Ovary (tissue), 7 donors: ENCODE measurements at regions not wholly inside any gene's neighbourhood (a gene's known extent, or its start where the extent isn't known, plus 50 kb on each side); places are given as distances from the start of the nearest gene placed in this dataset.

Source experiments
- DNase-seq, 5 donors: peaks; one replicate each; pipeline ENCODE4 v3.0.0-alpha.2; 2019 to 2020
- H3K27ac ChIP-seq, 2 donors: fragments of 200-600 bp; one replicate each; pipeline versions ENCODE4 v1.5.1 to v1.8.0; 2019 to 2022
- H3K27me3 ChIP-seq: fragments of 200-600 bp; one replicate; pipeline ENCODE4 v1.8.0; 2022
- H3K36me3 ChIP-seq: fragments of 200-600 bp; sonication (generic); one replicate; pipeline ENCODE4 v1.5.1; 2019
- H3K4me1 ChIP-seq: one replicate; pipeline ENCODE4 v1.8.1; 2013; ENCODE audit warnings: mild to moderate bottlenecking, moderate library complexity; ENCODE audit not compliant: insufficient read depth
- H3K4me3 ChIP-seq: fragments of 200-600 bp; sonication (generic); one replicate; pipeline ENCODE4 v1.5.1; 2017
- H3K9me3 ChIP-seq, 2 donors: fragments of 200-600 bp in 1 of 2; sonication (generic) in 1 of 2; one replicate each; pipeline versions ENCODE4 v1.5.1 to v1.8.1; 2013 to 2019; ENCODE audit warnings: mild to moderate bottlenecking in 1 of 2, moderate library complexity in 1 of 2
- EP300 ChIP-seq: sonication (generic); formaldehyde crosslinking; IDR thresholded peaks from one replicate; pipeline ENCODE4 v1.6.1; 2017; ENCODE audit warnings: antibody characterized with exemption
- POLR2A ChIP-seq: fragments of 450-650 bp; IDR thresholded peaks from one replicate; pipeline ENCODE4 v1.6.1; 2017; ENCODE audit warnings: antibody characterized with exemption, mild to moderate bottlenecking, moderate library complexity
- WGBS, 3 donors: extraction: QIAGEN DNeasy Blood & Tissue Kit in 1 of 3; methylation state at CpG; one replicate each; pipeline versions ENCODE4 v1.1.5 to v1.1.7; 2013 to 2017; 5-methylcytosine and 5-hydroxymethylcytosine counted together
- intact Hi-C, 4 donors: fragments of 100-400 bp; cut with DNase I; formaldehyde crosslinking; loops; one replicate each; pipeline versions ENCODE4 v1.11.0 to v1.15.1; 2022 to 2023
- TF ChIP-seq, protein P1 (sequence below), 3 donors: fragments of 450-650 bp in 2 of 3; fragments of 200-600 bp in 1 of 3; IDR thresholded peaks; one replicate each; pipeline versions ENCODE4 v1.5.1 to v1.8.0; 2016 to 2022; ENCODE audit warnings: antibody characterized with exemption in 3 of 3, mild to moderate bottlenecking in 1 of 3
- donor health status: DM: no; HTN: no; CAD: no; lungs with moderate emphysema.
- donor health status: DM: no; HTN: no; CAD: no.
- donor health status: Bipolar disorder and iron deficiency.
- donor health status: DM: no; HTN: no; CAD: no.
- donor health status: DM: yes; HTN: yes; CAD: no.

DNA sequence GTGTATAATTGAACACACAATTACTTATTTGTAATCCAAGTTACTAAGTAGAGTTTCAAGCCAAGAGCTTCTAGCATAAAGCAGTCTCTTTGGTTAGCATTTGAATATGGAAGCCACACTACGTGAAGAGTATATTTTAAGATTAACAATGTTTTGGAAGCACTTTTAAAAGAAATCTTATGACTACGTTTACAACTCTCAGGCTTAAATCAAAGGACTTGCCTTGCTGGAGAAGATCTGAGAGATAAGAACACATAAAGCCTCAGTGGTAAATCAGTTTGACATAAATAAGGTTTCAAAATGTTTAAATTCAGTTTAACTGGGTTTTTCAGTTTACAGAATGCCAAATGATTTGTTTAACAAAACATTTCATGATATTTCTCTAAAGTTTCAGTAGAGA, 161.9 kb upstream of the PDE3A start:
- no peaks in the 10 kb centered on the region for H3K36me3 ChIP-seq
- TF ChIP-seq EP300 (no peak), POLR2A (no peak)
- TF ChIP-seq, protein P1, sequence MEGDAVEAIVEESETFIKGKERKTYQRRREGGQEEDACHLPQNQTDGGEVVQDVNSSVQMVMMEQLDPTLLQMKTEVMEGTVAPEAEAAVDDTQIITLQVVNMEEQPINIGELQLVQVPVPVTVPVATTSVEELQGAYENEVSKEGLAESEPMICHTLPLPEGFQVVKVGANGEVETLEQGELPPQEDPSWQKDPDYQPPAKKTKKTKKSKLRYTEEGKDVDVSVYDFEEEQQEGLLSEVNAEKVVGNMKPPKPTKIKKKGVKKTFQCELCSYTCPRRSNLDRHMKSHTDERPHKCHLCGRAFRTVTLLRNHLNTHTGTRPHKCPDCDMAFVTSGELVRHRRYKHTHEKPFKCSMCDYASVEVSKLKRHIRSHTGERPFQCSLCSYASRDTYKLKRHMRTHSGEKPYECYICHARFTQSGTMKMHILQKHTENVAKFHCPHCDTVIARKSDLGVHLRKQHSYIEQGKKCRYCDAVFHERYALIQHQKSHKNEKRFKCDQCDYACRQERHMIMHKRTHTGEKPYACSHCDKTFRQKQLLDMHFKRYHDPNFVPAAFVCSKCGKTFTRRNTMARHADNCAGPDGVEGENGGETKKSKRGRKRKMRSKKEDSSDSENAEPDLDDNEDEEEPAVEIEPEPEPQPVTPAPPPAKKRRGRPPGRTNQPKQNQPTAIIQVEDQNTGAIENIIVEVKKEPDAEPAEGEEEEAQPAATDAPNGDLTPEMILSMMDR (IDR thresholded peaks at IDR 0.05), result no peak
- no peak for DNase-seq
- intact Hi-C loops, result no loop called here
- no peak overlapping the region for H3K4me3 ChIP-seq
- H3K27me3 ChIP-seq, result no peaks in the 10 kb centered on the region
- H3K4me1 ChIP-seq, result no peaks in the 10 kb centered on the region
- no peak overlapping the region for H3K27ac ChIP-seq
- WGBS, 3 donors, result 71 to 78% (median 71%) methylated on average over 2 of the region's 2 CpGs
- H3K9me3 ChIP-seq, result no peaks in the 10 kb centered on the region

DNA sequence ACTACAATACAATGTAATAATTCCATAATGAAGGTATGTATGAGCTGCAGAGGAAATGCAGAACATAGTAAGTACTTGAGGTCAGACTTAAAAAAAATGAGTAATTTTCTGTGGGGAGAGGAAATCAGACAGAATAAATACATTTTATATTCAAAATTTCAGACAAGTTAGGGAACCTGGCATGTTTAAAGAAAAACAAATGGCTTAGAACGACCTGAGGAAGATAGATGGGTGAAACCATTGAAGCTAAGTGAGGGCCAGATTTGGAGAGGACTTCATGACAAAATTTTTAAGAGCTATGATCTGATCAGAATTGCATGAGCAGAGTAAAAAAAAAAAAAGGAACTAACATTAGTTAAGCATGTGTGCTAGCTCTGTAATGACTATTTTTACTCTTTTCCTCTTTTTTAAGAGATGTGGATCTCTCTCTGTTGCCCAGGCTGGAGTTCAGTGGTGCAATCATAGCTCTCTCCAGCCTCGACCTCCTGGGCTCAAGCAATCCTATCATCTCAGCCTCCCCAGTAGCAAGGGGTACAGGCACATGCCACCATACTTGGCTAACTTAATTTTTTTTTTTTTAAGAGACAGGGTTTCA, 157.6 kb upstream of the PDE3A start:
- H3K4me1 ChIP-seq, result peaks cover 1% of the 10 kb centered on the region
- no peak overlapping the region for H3K27ac ChIP-seq
- H3K36me3 ChIP-seq, result no peaks in the 10 kb centered on the region
- H3K9me3 ChIP-seq, result no peaks in the 10 kb centered on the region
- 81 to 91% (median 87%) methylated on average over 2 of the region's 2 CpGs for WGBS, 3 donors
- intact Hi-C loops, result no loop called here
- H3K4me3 ChIP-seq, result no peak overlapping the region
- no peaks in the 10 kb centered on the region for H3K27me3 ChIP-seq
- DNase-seq, result no peak
- no peak for TF ChIP-seq EP300
- TF ChIP-seq, protein P1 (IDR thresholded peaks at IDR 0.05), result no peak
- TF ChIP-seq POLR2A, result no peak

DNA sequence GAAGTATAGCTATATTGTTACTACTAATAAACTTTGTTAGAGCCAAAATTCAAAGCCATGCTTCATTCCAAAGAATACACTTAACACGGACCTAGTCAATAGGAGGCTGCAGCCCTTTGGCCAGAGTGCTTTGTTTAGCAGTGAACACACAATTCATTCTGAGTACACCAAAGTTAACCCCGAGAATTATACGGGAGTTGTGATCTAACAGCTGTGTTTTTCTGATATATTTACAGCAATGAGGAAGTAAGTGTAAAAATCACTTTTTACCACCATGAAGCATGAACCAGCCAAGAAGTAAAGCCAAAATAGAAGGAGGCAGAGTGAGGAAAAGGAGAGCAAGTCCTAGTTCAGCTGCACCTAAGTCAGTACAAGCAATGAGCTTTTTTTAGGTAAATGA, 156.8 kb upstream of the PDE3A start:
- Histone ChIP-seq H3K9me3 (no peaks in the 10 kb centered on the region), H3K4me3 (no peak overlapping the region), H3K4me1 (peaks cover 1% of the 10 kb centered on the region), H3K36me3 (no peaks in the 10 kb centered on the region), H3K27ac (peak overlapping the region in 1 of 2 donors; percentile 54), H3K27me3 (no peaks in the 10 kb centered on the region)
- intact Hi-C loops, result no loop called here
- WGBS, 3 donors, result 15 to 21% (median 20%) methylated on average over 3 of the region's 3 CpGs
- no peak for DNase-seq
- TF ChIP-seq POLR2A (no peak), EP300 (no peak)
- TF ChIP-seq, protein P1 (IDR thresholded peaks at IDR 0.05), result no peak

DNA sequence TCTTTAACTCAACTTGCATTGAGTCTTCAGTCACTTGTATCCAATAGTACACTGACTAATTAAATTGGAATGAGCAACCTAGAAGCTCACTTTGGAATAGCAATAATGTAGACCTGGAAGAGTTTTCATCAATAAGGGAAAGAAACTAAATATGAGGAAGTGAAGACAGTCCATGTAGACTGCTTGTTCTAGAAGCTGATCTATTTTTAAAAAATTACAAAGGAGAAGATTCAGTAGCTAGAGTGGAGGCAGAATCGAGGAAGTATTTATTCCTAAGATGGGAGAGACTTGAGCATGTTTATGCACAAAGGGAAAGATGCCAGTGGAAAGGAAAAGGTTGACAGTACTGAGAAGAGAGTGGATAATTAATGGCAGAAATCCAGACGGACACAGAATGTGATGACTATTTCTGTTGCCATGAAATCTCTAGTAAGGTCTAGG, 156.3 kb upstream of the PDE3A start:
- peak overlapping the region in 1 of 2 donors; percentile 54 for H3K27ac ChIP-seq
- H3K4me3 ChIP-seq, result peak overlapping the region; percentile 8
- intact Hi-C loops, result no loop called here
- WGBS, 3 donors, result 1 to 8% (median 4%) methylated on average over 2 of the region's 2 CpGs
- peaks cover 1% of the 10 kb centered on the region for H3K4me1 ChIP-seq
- H3K36me3 ChIP-seq, result no peaks in the 10 kb centered on the region
- TF ChIP-seq, protein P1 (IDR thresholded peaks at IDR 0.05), result no peak
- TF ChIP-seq EP300, result no peak
- H3K9me3 ChIP-seq, result no peaks in the 10 kb centered on the region
- H3K27me3 ChIP-seq, result no peaks in the 10 kb centered on the region
- DNase-seq, result no peak
